HEK293T (cell line): ENCODE measurements at regions not wholly inside any gene's neighbourhood (a gene's known extent, or its start where the extent isn't known, plus 50 kb on each side); places are given as distances from the start of the nearest gene placed in this dataset.

Experiments
- CTCF ChIA-PET: fragments of 350-600 bp; formaldehyde crosslinking; extraction: SDS; loops from one replicate; lab custom pipeline; 2021; ENCODE audit warnings: antibody characterized with exemption, inconsistent platforms; lab: Yijun Ruan, JAX
- POLR2A ChIA-PET: fragments of 350-600 bp; formaldehyde crosslinking; extraction: SDS; loops from one replicate; lab custom pipeline; 2020; ENCODE audit warnings: antibody characterized with exemption, inconsistent platforms; lab: Yijun Ruan, JAX
- DNase-seq: peaks from one replicate; pipeline ENCODE4 v3.0.0; 2012; ENCODE audit warnings: mixed read lengths; ENCODE audit errors: extremely low spot score
- ARNT ChIP-seq: fragments of 450-650 bp; IDR thresholded peaks from 2 replicates; pipeline ENCODE4 v1.6.1; 2017; ENCODE audit warnings: mild to moderate bottlenecking
- BHLHE40 ChIP-seq: fragments of 450-650 bp; IDR thresholded peaks from 2 replicates; pipeline ENCODE4 v1.6.1; 2016; ENCODE audit warnings: mild to moderate bottlenecking, moderate library complexity, borderline replicate concordance
- CTBP1 ChIP-seq: fragments of 450-650 bp; IDR thresholded peaks from 2 replicates; pipeline ENCODE4 v1.6.1; 2016; ENCODE audit warnings: borderline replicate concordance
- ELF4 ChIP-seq: fragments of 450-650 bp; IDR thresholded peaks from 2 replicates; pipeline ENCODE4 v1.6.1; 2017; ENCODE audit warnings: antibody characterized with exemption
- FOXA1 ChIP-seq: fragments of 450-650 bp; IDR thresholded peaks from 2 replicates; pipeline ENCODE4 v1.6.1; 2016; ENCODE audit warnings: mild to moderate bottlenecking
- FOXK2 ChIP-seq: fragments of 450-650 bp; IDR thresholded peaks from 2 replicates; pipeline ENCODE4 v1.6.1; 2016; ENCODE audit warnings: mild to moderate bottlenecking
- FOXM1 ChIP-seq: fragments of 450-650 bp; IDR thresholded peaks from 2 replicates; pipeline ENCODE4 v1.6.1; 2017; ENCODE audit warnings: mild to moderate bottlenecking, borderline replicate concordance
- HDGF ChIP-seq: fragments of 450-650 bp; IDR thresholded peaks from 2 replicates; pipeline ENCODE4 v1.6.1; 2017; ENCODE audit warnings: antibody characterized with exemption, borderline replicate concordance
- L3MBTL2 ChIP-seq: fragments of 450-650 bp; conservative IDR thresholded peaks from 2 replicates; pipeline ENCODE4 v1.6.1; 2016; ENCODE audit warnings: mild to moderate bottlenecking
- LEF1 ChIP-seq: fragments of 450-650 bp; IDR thresholded peaks from 2 replicates; pipeline ENCODE4 v1.6.1; 2017; ENCODE audit warnings: mild to moderate bottlenecking, borderline replicate concordance
- NFRKB ChIP-seq: fragments of 450-650 bp; IDR thresholded peaks from 2 replicates; pipeline ENCODE4 v1.6.1; 2016; ENCODE audit warnings: mild to moderate bottlenecking, moderate library complexity
- SP1 ChIP-seq: fragments of 450-650 bp; IDR thresholded peaks from 2 replicates; pipeline ENCODE4 v1.6.1; 2017
- SUZ12 ChIP-seq: fragments of 450-650 bp; IDR thresholded peaks from 2 replicates; pipeline ENCODE4 v1.6.1; 2016; ENCODE audit warnings: mild to moderate bottlenecking
- TARDBP ChIP-seq: fragments of 450-650 bp; IDR thresholded peaks from 2 replicates; pipeline ENCODE4 v1.6.1; 2016
- ZNF384 ChIP-seq: fragments of 450-650 bp; IDR thresholded peaks from 2 replicates; pipeline ENCODE4 v1.6.1; 2016
- TF ChIP-seq, protein P1 (sequence below): fragments of 450-650 bp; IDR thresholded peaks from 2 replicates; pipeline ENCODE4 v1.6.1; 2016

DNA sequence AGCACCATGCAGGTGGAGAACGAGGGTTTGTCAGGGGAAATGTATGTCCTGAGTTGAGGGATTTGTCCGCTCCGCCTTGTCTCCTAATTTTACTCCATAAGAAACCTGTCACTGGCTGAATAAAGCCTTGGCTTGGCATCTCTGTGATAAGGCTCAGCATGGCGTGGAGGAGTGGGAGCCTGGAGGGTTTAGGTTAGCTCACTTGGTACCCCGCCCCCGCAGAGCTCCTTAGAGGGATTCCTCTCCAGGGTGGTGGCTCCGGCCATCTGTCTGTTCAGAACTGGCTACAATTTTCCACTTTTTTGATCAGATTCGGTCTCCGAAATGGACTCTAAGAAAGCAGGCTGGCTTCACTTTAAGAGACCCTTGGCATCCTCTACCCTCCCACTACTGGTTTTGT, 192.2 kb upstream of the SYNDIG1 start:
- POLR2A ChIA-PET = no interaction called here
- CTCF ChIA-PET = no interaction called here
- no peak for DNase-seq
- TF ChIP-seq FOXK2 (no peak), SUZ12 (no peak), FOXM1 (no peak), NFRKB (no peak), CTBP1 (no peak)
- TF ChIP-seq, protein P1, sequence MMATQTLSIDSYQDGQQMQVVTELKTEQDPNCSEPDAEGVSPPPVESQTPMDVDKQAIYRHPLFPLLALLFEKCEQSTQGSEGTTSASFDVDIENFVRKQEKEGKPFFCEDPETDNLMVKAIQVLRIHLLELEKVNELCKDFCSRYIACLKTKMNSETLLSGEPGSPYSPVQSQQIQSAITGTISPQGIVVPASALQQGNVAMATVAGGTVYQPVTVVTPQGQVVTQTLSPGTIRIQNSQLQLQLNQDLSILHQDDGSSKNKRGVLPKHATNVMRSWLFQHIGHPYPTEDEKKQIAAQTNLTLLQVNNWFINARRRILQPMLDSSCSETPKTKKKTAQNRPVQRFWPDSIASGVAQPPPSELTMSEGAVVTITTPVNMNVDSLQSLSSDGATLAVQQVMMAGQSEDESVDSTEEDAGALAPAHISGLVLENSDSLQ = no peak

DNA sequence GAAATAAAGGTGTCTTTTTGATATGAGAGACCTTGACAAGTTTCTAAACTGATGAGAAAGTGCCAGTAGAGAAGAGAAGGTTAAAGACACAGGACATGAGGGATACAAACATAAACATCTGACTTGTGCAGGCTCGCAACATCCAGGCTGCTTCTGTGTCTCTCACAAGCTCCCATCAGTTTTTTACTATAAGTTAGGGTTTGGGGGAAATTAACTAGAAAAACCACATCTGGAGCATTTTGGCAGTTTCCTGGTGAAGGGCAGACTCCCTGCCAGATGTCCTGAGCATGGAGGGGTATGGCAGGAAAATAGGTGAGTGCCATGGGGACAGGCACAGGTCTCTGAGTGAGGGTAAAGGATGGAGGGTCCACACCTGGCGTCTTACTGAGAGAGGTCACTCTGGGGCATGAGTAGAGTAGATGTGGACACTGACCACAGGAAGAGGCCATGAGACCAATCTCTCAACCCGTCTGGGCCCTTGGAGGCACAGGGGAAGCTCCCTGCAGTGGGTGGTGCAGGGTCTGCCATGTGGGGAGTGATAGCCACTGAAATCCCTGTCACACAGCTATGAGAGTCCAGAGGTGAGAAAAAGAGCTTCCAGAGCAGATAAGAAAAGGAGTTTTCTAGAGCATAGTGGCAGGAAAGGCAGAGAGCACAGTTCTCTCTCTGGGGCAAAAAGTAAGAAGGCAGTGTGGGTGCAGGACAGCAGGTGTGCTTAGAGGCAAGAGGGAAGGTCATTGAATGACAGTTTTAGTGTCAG, 193.3 kb upstream of the SYNDIG1 start:
- POLR2A ChIA-PET = no interaction called here
- DNase-seq = no peak
- CTCF ChIA-PET = interaction anchor here (0.5 kb wide), 1 partner anchor 187 kb away, joined by 3 read pairs; no protein-coding TSS in a partner anchor
- TF ChIP-seq ZNF384 (no peak), FOXK2 (no peak), SP1 (no peak), TARDBP (no peak), BHLHE40 (no peak), SUZ12 (no peak), ELF4 (no peak), CTBP1 (no peak), ARNT (no peak), HDGF (no peak), NFRKB (no peak), LEF1 (no peak), FOXA1 (no peak), L3MBTL2 (no peak), FOXM1 (no peak)
- TF ChIP-seq, protein P1 = no peak

DNA sequence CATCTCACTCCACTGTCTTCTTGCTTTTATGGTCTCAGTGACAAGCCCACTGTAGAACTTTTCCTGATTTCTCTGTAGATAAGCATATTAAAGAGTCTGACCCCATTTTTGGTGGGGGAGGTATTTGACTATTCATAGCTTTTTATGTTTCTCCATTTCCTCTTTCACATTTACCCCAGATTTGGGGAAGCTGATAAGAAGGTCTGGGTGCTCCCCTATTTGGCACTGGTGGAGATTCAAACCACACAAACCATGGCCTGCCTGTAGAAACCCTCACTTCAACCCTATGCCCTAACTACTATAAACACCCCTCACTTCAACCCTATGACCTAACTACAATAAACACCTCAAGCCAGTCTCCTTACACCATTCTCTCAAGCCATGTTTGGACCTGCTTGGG, 196.2 kb upstream of the SYNDIG1 start:
- ChIA-PET CTCF (interaction anchor here (0.6 kb wide), 1 partner anchor 63 kb away, joined by 3 read pairs; no protein-coding TSS in a partner anchor), POLR2A (no interaction called here)
- DNase-seq = no peak
- TF ChIP-seq, protein P1 = no peak
- TF ChIP-seq FOXM1 (no peak), ZNF384 (no peak), BHLHE40 (no peak), NFRKB (no peak), ELF4 (no peak), CTBP1 (no peak), HDGF (no peak), TARDBP (no peak), FOXA1 (no peak), L3MBTL2 (no peak), FOXK2 (no peak), SUZ12 (no peak), SP1 (no peak), ARNT (no peak), LEF1 (no peak)

DNA sequence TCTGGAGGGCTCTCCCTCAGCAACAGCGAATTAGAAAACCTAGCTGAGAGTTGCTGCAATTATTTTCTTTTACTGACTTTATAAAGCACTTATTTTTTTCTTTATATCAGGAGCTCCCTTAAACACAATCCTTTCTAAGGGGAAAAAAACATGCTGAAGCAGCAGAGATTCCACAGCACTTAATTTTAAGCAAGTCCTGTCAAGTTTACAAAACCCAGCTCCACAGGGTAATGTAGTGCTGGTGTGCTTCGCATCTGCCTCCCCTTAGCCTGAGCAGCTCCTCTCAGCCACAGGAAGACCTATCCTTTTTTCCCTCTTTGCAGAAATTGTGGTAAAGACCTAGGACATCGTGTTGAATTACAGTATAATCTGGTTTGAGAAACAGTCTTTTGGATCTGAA, 208.1 kb upstream of the SYNDIG1 start:
- ChIA-PET CTCF (no interaction called here), POLR2A (no interaction called here)
- no peak for TF ChIP-seq FOXK2
- no peak for TF ChIP-seq L3MBTL2
- TF ChIP-seq SUZ12 = no peak
- no peak for TF ChIP-seq ARNT
- TF ChIP-seq HDGF = no peak
- no peak for TF ChIP-seq FOXM1
- no peak for TF ChIP-seq BHLHE40
- no peak for TF ChIP-seq SP1
- no peak for TF ChIP-seq CTBP1
- no peak for TF ChIP-seq TARDBP
- TF ChIP-seq NFRKB = no peak
- no peak for TF ChIP-seq ZNF384
- TF ChIP-seq LEF1 = no peak
- no peak for TF ChIP-seq ELF4
- no peak for TF ChIP-seq FOXA1
- TF ChIP-seq, protein P1 = no peak
- DNase-seq = no peak

DNA sequence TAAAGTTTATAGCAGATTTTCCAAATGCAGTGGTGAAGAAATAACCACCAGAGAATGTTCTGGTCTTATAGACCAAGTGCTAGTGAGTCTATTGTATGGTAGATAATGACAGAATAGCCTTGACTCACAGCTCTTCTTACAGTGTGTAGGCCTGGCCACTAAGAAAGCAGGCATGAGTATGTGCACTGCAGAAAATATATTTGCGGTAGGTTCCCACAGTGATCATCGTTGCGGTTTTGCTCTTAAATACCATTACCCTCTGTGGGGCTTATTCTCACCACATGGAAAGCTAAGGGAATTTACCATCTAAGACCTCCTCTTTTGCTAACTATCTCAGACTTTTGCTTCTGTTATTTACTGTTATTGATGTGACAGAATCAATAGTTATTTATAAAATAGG, 212.3 kb upstream of the SYNDIG1 start:
- TF ChIP-seq, protein P1 = no peak
- TF ChIP-seq NFRKB (no peak), HDGF (no peak), LEF1 (no peak), FOXA1 (no peak), SP1 (no peak), ZNF384 (no peak), CTBP1 (no peak), TARDBP (no peak), ARNT (no peak), ELF4 (no peak), L3MBTL2 (no peak), FOXM1 (no peak), FOXK2 (no peak), BHLHE40 (no peak), SUZ12 (no peak)
- no peak for DNase-seq
- CTCF ChIA-PET = no interaction called here
- POLR2A ChIA-PET = no interaction called here
